ENCODE measurements at regions not wholly inside any gene's neighbourhood (a gene's known extent, or its start where the extent isn't known, plus 50 kb on each side); places are given as distances from the start of the nearest gene placed in this dataset.

DNA sequence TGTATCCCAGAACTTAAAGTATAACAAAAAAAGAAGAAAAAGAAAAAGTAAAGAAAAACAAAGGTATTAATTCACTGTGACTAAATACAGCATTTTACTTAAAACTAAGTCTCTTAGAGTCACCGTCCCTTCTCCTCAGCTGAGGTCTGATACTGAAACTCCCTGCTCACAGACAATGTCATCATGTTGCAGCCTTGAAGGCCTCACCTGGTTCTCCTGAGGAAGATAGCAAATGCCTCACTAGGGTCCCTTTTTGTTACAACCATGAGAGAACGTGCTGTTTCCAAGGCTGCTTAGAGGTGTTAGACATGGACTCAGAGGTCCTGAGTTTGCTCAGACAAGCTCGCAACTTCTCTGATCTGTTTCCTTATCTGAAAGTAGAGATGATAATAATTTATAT lies 357.2 kb downstream of the MTRR start (continued):
- TF ChIP-seq, protein P1, sequence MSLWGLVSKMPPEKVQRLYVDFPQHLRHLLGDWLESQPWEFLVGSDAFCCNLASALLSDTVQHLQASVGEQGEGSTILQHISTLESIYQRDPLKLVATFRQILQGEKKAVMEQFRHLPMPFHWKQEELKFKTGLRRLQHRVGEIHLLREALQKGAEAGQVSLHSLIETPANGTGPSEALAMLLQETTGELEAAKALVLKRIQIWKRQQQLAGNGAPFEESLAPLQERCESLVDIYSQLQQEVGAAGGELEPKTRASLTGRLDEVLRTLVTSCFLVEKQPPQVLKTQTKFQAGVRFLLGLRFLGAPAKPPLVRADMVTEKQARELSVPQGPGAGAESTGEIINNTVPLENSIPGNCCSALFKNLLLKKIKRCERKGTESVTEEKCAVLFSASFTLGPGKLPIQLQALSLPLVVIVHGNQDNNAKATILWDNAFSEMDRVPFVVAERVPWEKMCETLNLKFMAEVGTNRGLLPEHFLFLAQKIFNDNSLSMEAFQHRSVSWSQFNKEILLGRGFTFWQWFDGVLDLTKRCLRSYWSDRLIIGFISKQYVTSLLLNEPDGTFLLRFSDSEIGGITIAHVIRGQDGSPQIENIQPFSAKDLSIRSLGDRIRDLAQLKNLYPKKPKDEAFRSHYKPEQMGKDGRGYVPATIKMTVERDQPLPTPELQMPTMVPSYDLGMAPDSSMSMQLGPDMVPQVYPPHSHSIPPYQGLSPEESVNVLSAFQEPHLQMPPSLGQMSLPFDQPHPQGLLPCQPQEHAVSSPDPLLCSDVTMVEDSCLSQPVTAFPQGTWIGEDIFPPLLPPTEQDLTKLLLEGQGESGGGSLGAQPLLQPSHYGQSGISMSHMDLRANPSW (CRISPR knock-in tag; IDR thresholded peaks at IDR 0.05; ENCODE audit: borderline replicate concordance): no peak
- TF ChIP-seq TOPORS (CRISPR knock-in tag; IDR thresholded peaks at IDR 0.05): no peak
- TF ChIP-seq CCAR2 (optimal IDR thresholded peaks at IDR 0.05; ENCODE audit: low read depth, low read length): no peak
- no peak for TF ChIP-seq TSC22D2 (CRISPR knock-in tag; IDR thresholded peaks at IDR 0.05; ENCODE audit: borderline replicate concordance)

GRCh38 chr5:8227112-8227511 lies 358.2 kb downstream of the MTRR start:
- H3K4me2 ChIP-seq (ENCODE audit: low read depth, low read length): peak overlapping the region; percentile 40
- no peak for TF ChIP-seq ZNF121 (CRISPR knock-in tag; IDR thresholded peaks at IDR 0.05)
- no peak for TF ChIP-seq YEATS4 (CRISPR knock-in tag; IDR thresholded peaks at IDR 0.05; ENCODE audit: borderline replicate concordance)
- no peak for TF ChIP-seq SKIL (CRISPR knock-in tag; IDR thresholded peaks at IDR 0.05; ENCODE audit: borderline replicate concordance)
- no peak for TF ChIP-seq EEA1 (CRISPR knock-in tag; IDR thresholded peaks at IDR 0.05; ENCODE audit: borderline replicate concordance)
- no peak for TF ChIP-seq CBX5 (CRISPR knock-in tag; IDR thresholded peaks at IDR 0.05; ENCODE audit: borderline replicate concordance)
- TF ChIP-seq MYC (CRISPR knock-in tag; IDR thresholded peaks at IDR 0.05; ENCODE audit: borderline replicate concordance): no peak
- no peak for TF ChIP-seq ZMYM4 (CRISPR knock-in tag; IDR thresholded peaks at IDR 0.05)
- no peak for TF ChIP-seq ZNF772 (CRISPR knock-in tag; IDR thresholded peaks at IDR 0.05)
- intact Hi-C loops (cut with micrococcal nuclease; ENCODE audit: unreplicated experiment): no loop called here
- in situ Hi-C loops (cut with HindIII; ENCODE audit: extremely low pct_ligation_motif_present, low pct_unique_long_range_greater_than_20kb): no loop called here
- ATAC-seq: no peak; the same call in 2 of the 3 replicates
- POLR2A ChIA-PET: no interaction called here
- H3K36me3 ChIP-seq (replicated peaks in 1 of 2; ENCODE audit: control insufficient read depth in 1 of 2, insufficient read depth in 2 of 2, low read length in 2 of 2): no peaks in the 10 kb centered on the region
- CTCF ChIA-PET (ENCODE audit: low intra/inter-chr PET ratio, low total read pairs): no interaction called here
- BruUV-seq (replicated peaks): no TSS peak
- H3K27me3 ChIP-seq (ENCODE audit: control insufficient read depth in 1 of 2, insufficient read depth in 2 of 2, low read length in 2 of 2): no peaks in the 10 kb centered on the region
- no peak overlapping the region; a peak in 1 of 6 replicates for H3K4me3 ChIP-seq (replicated peaks in 1 of 3; ENCODE audit: insufficient read depth in 1 of 3, low read depth in 2 of 3, low read length in 3 of 3)
- DNase-seq (ENCODE audit: low spot score): no peak
- H3K4me1 ChIP-seq (ENCODE audit: insufficient read depth, low read length): no peaks in the 10 kb centered on the region
- no peaks in the 10 kb centered on the region for H4K20me1 ChIP-seq (ENCODE audit: insufficient read depth, low read length)
- whole genome bisulfite sequencing (ENCODE audit: low lambda C conversion rate): 14% methylated on average over 8 of the region's 8 CpGs
- H2AFZ ChIP-seq (ENCODE audit: low read length): no peak overlapping the region
- H3K79me2 ChIP-seq (ENCODE audit: insufficient read depth, low read length): no peaks in the 10 kb centered on the region
- H3K9me3 ChIP-seq (ENCODE audit: low read length): no peaks in the 10 kb centered on the region; the same call in 1 of the 2 replicates
- H3K9ac ChIP-seq (ENCODE audit: insufficient read depth, low read depth, low read length): no peak overlapping the region
- no peak overlapping the region for H3K27ac ChIP-seq (ENCODE audit: extremely low read length, insufficient read depth, low read length)
- FAIRE-seq: no peak
